GM21367 (cell line): ENCODE measurements at regions not wholly inside any gene's neighbourhood (a gene's known extent, or its start where the extent isn't known, plus 50 kb on each side); places are given as distances from the start of the nearest gene placed in this dataset.
A peak's percentile ranks its signal among the peaks of the same experiment; 100 is the strongest.

Experiments used
- ATAC-seq: cut with Tn5 transposase; IDR thresholded peaks from one replicate; pipeline ENCODE4 v1.9.1; 2021; ENCODE audit not compliant: unreplicated experiment

- ATAC-seq: no peak
These were observed 748.4 kb upstream of the PHF14 start for GRCh38 chr7:10225275-10225674.

GRCh38 chr7:10237306-10237705, 736.4 kb upstream of the PHF14 start:
- no peak for ATAC-seq

GRCh38 chr7:10238641-10239040, 735.0 kb upstream of the PHF14 start:
- ATAC-seq: no peak

GRCh38 chr7:10239695-10240345, 733.9 kb upstream of the PHF14 start:
- ATAC-seq: no peak

- no peak for ATAC-seq
These were observed 728.3 kb upstream of the PHF14 start for GRCh38 chr7:10245406-10245805.

GRCh38 chr7:10257438-10257837, 716.2 kb upstream of the PHF14 start:
- no peak for ATAC-seq

GRCh38 chr7:10266976-10267375, 706.7 kb upstream of the PHF14 start:
- ATAC-seq: no peak

- no peak for ATAC-seq
These were observed 705.6 kb upstream of the PHF14 start for GRCh38 chr7:10268034-10268433.

GRCh38 chr7:10282909-10283308, 690.8 kb upstream of the PHF14 start:
- no peak for ATAC-seq

- no peak for ATAC-seq
These were observed 689.7 kb upstream of the PHF14 start for GRCh38 chr7:10284001-10284400.

GRCh38 chr7:10299384-10299783, 674.3 kb upstream of the PHF14 start:
- no peak for ATAC-seq

- no peak for ATAC-seq
These were observed 673.1 kb upstream of the PHF14 start for GRCh38 chr7:10300577-10300976.

GRCh38 chr7:10308276-10308675, 665.4 kb upstream of the PHF14 start:
- ATAC-seq: no peak

GRCh38 chr7:10312942-10313341, 660.7 kb upstream of the PHF14 start:
- ATAC-seq: no peak

- ATAC-seq: no peak
These were observed 657.8 kb upstream of the PHF14 start for GRCh38 chr7:10315881-10316280.

GRCh38 chr7:10316488-10316887, 657.2 kb upstream of the PHF14 start:
- ATAC-seq: no peak

GRCh38 chr7:10325395-10325794, 648.3 kb upstream of the PHF14 start:
- no peak for ATAC-seq

GRCh38 chr7:10343108-10343507, 630.6 kb upstream of the PHF14 start:
- no peak for ATAC-seq

GRCh38 chr7:10346032-10346431, 627.6 kb upstream of the PHF14 start:
- no peak for ATAC-seq

- no peak for ATAC-seq
These were observed 617.9 kb upstream of the PHF14 start for GRCh38 chr7:10355816-10356215.

GRCh38 chr7:10360050-10360449, 613.6 kb upstream of the PHF14 start:
- ATAC-seq: no peak

GRCh38 chr7:10401793-10402192, 571.9 kb upstream of the PHF14 start:
- ATAC-seq: no peak

- ATAC-seq: peak; percentile 91
These were observed 561.2 kb upstream of the PHF14 start for GRCh38 chr7:10412422-10413019.
